Myocyte (in vitro differentiated cells): ENCODE measurements at regions not wholly inside any gene's neighbourhood (a gene's known extent, or its start where the extent isn't known, plus 50 kb on each side); places are given as distances from the start of the nearest gene placed in this dataset.
A peak's percentile ranks its signal among the peaks of the same experiment; 100 is the strongest.

Experiments
- DNase-seq: peaks from one replicate; pipeline ENCODE4 v3.0.0-alpha.2; 2012; ENCODE audit warnings: low read depth

- no peak for DNase-seq
Observed at GRCh38 chr15:62218841-62219240, 53.8 kb upstream of the C2CD4B start.

- no peak for DNase-seq
Observed at GRCh38 chr15:62219799-62220198, 54.7 kb upstream of the C2CD4B start.

GRCh38 chr15:62223020-62223419 is 57.9 kb upstream of the C2CD4B start:
- DNase-seq = no peak

- no peak for DNase-seq
Observed at GRCh38 chr15:62228604-62229003, 63.5 kb upstream of the C2CD4B start.

GRCh38 chr15:62231856-62232255 is 66.8 kb upstream of the C2CD4B start:
- DNase-seq = no peak

- DNase-seq = no peak
Observed at GRCh38 chr15:62240121-62241096, 75.3 kb upstream of the C2CD4B start.

- DNase-seq = peak; percentile 25
Observed at GRCh38 chr15:62241135-62241770, 76.2 kb upstream of the C2CD4B start.

- no peak for DNase-seq
Observed at GRCh38 chr15:62242999-62243398, 77.9 kb upstream of the C2CD4B start.

- DNase-seq = no peak
Observed at GRCh38 chr15:62244762-62245161, 79.7 kb upstream of the C2CD4B start.

GRCh38 chr15:62248277-62248984 is 83.3 kb upstream of the C2CD4B start:
- peak; percentile 76 for DNase-seq

- DNase-seq = no peak
Observed at GRCh38 chr15:62249501-62249900, 84.4 kb upstream of the C2CD4B start.

GRCh38 chr15:62250186-62250585 is 85.1 kb upstream of the C2CD4B start:
- DNase-seq = no peak

- no peak for DNase-seq
Observed at GRCh38 chr15:62250978-62251377, 85.9 kb upstream of the C2CD4B start.

GRCh38 chr15:62253294-62253693 is 88.2 kb upstream of the C2CD4B start:
- DNase-seq = no peak

GRCh38 chr15:62254137-62254934 is 89.3 kb upstream of the C2CD4B start:
- peak; percentile 68 for DNase-seq

- peak; percentile 7 for DNase-seq
Observed at GRCh38 chr15:62256430-62256829, 91.3 kb upstream of the C2CD4B start.

GRCh38 chr15:62257996-62258521 is 93.0 kb upstream of the C2CD4B start:
- no peak for DNase-seq

- DNase-seq = no peak
Observed at GRCh38 chr15:62262305-62262941, 97.3 kb upstream of the C2CD4B start.

GRCh38 chr15:62264196-62264595 is 99.1 kb upstream of the C2CD4B start:
- no peak for DNase-seq

- DNase-seq = peak; percentile 13
Observed at GRCh38 chr15:62269504-62269903, 104.4 kb upstream of the C2CD4B start.
